NCI-H510A treated with DMSO at 0.1 percent for 48 hours (cell line): ENCODE measurements at regions not wholly inside any gene's neighbourhood (a gene's known extent, or its start where the extent isn't known, plus 50 kb on each side); places are given as distances from the start of the nearest gene placed in this dataset.

Experiments used
- DNase-seq: peaks from one replicate; lab custom pipeline; 2025; lab: John Stamatoyannopoulos, UW

GRCh38 chr13:106680796-106681472 lies 113.0 kb upstream of the ARGLU1 start:
- no peak for DNase-seq

DNA sequence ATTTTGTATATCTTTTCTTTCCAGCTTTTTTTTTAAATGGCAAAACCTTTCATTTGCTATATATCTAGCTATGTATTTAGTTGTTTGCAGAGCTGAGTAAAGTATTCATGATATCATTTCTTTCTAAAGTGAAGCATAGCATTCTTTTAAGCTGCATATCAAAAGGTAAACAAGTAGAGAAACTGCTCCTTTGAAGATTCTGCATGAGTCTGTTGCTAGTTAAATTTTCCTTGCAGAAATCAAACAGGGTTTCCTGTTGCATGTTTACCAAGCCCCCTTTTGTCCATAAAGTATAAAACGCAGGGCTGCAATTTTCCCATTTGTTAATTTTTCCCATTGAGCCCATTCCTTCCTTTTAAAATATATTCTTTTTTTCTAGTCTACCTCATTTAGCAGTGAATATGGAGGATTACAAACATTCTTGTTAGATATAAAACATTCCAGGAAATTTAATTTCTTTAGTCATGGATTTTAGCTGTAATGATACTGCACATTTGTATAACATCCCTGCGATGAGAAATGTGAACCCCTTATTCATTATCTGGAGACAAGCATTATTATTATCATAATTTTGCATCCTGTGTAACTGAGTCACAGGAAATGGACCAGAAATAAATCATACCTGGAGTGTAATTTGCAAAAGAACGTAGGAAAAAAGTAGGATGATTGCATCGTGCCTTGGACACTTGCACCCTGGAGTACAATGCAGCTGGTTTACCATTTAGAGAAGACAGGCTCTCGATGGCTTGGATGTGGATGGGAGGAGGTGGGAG lies 110.9 kb upstream of the ARGLU1 start:
- DNase-seq = no peak

DNA sequence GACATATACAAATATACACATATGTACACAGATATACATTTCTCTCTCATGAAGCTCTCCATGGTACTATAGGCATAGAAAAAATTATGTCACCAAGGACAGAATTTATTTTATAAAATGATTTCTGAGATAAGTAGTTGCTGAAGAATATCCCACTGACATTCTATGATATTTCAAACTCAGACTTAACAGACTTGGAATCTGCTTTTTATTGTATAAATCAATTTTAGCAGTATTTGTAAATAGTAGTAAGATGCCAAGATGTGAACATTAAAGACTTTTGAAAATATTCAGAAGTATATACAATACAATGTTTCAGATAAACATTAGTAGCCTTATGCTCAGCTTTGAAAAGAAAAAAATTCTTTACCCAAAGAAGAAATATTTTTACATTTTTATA lies 107.4 kb upstream of the ARGLU1 start:
- no peak for DNase-seq

DNA sequence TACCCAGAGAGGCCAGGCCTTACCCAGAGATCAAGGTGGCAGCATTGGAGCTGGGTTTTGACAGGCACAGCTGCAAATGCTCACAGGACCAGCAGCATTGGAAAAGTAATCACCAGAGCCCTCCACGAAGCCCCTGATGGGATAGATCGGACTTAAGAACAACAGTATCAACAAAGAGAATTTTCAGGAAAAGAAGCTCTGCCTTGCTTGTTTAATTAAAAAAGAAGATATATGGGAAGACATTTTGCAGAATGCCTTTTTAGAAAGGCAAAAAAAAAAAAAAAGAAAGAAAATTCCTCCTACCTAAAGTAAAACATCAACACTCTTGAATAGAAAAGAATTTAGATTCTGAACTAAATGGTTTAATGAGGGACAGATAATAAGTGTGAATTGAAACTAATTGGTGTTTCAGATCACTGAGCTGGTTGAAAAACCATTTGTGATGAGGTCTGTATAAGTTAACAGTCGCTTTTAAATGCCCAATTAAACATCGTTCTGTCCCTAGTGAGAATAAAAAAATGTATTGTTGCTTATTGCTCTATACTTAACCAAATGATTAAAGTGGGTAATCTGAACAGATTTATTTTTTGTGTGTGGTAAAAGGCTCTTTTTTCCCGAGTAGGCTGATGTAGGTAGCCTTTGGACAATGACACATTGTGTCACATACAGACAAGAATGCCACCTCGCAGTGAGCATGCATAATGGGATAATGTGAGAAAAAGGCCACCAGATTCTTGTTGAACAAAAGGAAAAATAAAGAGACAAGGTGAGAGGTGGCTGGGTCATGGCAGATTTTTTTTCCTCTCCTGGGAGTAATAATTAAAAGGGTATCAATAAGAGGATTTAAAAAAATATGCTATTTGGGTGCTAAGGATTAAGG lies 93.0 kb upstream of the ARGLU1 start:
- DNase-seq = no peak

GRCh38 chr13:106657104-106657503 lies 89.2 kb upstream of the ARGLU1 start:
- DNase-seq = no peak

DNA sequence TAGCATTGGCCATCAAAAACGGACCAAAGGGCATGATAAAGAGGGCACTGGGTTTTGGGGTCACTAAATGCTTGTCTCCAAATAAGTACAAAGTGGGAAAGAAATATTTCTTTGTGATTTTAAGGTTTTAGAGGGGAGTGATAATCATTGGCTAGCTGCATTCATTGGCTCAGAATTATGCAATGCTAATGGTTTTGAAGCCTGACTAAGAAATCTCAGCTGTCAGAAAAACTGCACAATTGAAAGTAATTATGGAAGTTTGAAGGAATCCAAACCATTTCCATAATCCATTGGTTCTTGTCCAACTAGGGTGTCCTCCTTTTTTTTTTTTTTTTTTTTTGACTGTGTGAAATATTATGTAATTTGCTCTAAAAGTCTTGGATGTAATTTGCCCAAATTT lies 88.2 kb upstream of the ARGLU1 start:
- no peak for DNase-seq

DNA sequence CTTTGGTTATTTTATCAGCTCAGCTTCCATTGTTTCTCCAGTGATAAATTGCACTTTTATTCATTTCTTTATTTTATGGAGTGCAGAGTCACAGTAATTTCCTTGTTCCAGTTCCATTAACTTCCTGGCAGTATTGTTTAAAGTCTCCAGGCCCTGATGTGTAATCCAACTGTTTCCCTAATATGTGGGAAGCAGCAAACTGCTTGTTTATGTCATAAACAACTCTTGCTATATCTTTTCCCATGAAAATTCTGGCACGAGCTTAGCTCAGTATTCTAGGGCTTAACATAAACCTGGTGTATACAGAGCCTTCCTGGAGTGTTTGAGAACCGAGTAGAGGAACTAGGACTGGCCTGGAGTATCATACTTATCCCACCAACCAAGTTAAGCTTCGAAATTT lies 83.5 kb upstream of the ARGLU1 start:
- no peak for DNase-seq

- DNase-seq = no peak
These were observed 82.8 kb upstream of the ARGLU1 start for GRCh38 chr13:106650690-106651205.

GRCh38 chr13:106649495-106649894 lies 81.6 kb upstream of the ARGLU1 start:
- no peak for DNase-seq

- no peak for DNase-seq
These were observed 72.6 kb upstream of the ARGLU1 start for GRCh38 chr13:106640515-106640914.

DNA sequence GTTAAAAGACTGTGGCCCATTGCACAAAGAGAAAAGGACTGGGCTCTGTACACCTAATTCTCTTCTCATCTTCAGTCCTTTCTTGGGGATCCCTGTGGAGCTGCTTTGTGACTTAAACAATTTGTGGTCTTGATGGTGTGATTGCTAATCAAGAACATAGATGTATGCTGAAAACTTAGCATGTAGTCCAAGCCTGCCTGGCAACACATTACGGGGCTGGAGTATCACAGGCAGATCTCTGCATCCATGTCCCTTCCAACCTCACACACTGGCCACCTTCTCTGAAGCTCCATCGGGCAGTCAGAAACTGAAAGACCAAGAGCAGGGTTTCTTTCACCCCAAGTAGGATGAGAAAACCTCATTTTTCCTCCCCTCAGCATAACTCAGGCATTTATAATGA lies 69.6 kb upstream of the ARGLU1 start:
- no peak for DNase-seq

DNA sequence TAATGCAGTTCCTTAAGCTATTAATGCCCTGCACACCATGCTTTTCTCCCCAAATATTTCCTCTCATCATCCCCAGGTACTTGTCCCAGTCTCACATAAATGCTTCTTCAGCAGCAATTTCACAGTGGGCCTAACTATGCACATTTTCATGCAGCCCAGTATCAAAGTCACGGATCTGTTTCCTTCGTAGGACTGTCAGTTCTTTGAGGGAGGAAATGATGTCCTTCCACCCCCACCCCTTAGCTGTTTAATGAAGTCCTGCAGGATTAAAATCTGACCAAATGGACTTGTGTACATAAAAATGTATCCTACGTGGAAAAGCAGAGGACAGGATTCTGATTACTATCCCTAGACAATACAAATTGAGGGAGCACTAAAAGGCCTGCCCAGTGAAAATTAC lies 68.6 kb upstream of the ARGLU1 start:
- no peak for DNase-seq

DNA sequence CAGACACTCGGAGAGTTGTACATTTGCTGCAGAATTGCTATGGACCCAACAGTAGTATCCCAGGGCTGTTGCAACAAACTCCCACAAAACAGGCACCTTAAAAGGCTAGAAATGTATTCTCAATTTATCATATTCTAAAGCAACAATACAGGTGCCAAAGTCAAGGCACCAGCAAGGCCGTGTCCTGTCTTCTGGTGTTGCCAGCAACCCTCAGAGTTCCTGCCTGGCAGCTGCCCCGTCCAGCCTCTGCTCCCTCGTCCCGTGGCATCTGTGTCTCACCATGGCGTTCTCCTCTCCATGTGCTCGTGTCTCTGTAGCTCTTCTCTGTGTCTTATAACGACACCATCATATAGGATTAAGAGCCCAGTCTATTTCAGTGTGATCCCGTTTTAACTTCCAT lies 67.7 kb upstream of the ARGLU1 start:
- no peak for DNase-seq

- DNase-seq = no peak
These were observed 65.4 kb upstream of the ARGLU1 start for GRCh38 chr13:106633321-106633720.

- no peak for DNase-seq
These were observed 62.7 kb upstream of the ARGLU1 start for GRCh38 chr13:106630650-106631049.

DNA sequence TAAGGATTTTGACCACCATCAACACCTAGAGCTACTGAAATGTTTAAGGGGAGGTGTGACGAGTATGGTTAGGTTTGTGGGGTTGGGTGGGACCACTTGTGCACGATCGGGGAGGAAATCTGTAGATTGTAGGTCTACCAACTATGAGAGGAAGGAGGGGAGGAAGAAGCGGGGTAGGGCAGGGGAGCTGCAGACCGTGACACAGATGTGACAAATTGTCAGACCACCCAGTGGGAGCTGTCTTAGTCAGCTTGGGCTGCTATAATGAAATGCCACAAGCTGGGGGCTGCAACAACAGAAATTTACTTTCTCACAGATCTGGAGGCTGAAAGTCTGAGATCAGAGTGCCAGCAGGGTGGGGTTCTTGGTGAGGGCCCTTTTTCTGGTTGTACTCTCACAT lies 62.2 kb upstream of the ARGLU1 start:
- DNase-seq = no peak

- DNase-seq = no peak
These were observed 61.2 kb upstream of the ARGLU1 start for GRCh38 chr13:106628936-106629659.

DNA sequence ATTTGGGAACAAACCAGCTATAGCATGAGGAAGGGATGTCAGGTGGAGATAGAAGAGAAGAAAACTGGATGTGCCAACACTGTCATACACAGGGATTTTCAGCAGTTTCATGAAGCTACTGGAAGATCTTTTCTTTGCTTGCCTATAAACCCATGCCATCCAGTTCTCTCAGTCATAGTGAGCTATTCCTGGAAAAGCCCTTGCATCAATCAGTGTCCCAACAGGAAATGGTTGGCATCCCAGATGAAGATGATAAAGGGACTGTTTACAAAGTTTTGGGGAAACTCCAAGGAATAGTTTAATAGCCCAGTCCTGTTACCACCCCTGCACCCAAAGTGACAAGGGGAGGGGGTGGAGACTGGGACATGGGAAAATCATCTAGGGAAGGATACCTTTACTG lies 58.5 kb upstream of the ARGLU1 start:
- no peak for DNase-seq

DNA sequence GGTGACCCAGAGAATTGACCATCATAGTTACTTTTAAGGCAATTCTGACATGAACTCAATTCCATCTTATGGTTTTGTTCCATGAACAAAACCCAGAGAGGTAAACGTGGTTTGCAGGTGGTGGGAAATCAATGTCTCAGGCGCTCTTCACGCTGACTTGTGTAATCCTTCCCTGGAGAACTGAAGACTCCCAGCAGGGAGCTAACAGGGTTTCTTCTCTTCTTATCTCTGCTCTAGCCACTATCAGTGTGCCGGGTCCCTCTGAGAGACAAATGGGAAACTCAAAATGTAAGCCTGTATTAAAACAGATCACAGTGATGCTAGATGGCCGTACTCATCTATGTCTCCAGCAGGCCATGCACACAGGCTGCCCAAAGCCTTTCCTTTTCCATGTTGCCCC lies 57.6 kb upstream of the ARGLU1 start:
- no peak for DNase-seq

GRCh38 chr13:106623799-106624460 lies 56.0 kb upstream of the ARGLU1 start:
- no peak for DNase-seq

DNA sequence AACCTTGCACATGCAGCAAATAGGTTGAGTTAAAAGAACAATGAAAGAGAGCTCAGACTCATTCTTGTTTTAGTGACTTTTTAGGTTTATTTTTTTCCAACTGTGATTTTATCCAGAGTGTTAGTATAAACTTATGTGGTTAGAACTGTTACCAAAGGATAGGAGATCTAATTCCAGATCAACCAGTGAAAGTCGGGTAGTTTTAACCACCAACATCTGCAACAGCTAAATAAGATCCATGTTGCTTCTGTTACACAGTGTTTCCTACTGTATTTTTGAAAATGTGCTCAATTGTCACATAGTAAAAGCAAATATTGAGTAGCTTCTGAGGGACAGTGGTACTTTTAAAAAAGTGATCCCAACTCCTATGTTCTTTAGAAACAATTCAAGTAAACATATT lies 53.9 kb upstream of the ARGLU1 start:
- DNase-seq = no peak
